ENCODE measurements at regions not wholly inside any gene's neighbourhood (a gene's known extent, or its start where the extent isn't known, plus 50 kb on each side); places are given as distances from the start of the nearest gene placed in this dataset.
A peak's percentile ranks its signal among the peaks of the same experiment; 100 is the strongest.

- no peak overlapping the region; the same call in 1 of the 2 replicates for H3K14ac ChIP-seq (ENCODE audit: insufficient read depth, low read length)
- H3K79me1 ChIP-seq (ENCODE audit: insufficient read depth, low read depth, low read length, poor library complexity, severe bottlenecking), result no peaks in the 10 kb centered on the region
- no peaks in the 10 kb centered on the region for H3K23me2 ChIP-seq (ENCODE audit: insufficient read length, low read depth, low read length, poor library complexity, severe bottlenecking)
- H4K5ac ChIP-seq (ENCODE audit: insufficient read length, low read depth, low read length), result no peak overlapping the region
- no peak overlapping the region for H3K4me2 ChIP-seq (ENCODE audit: insufficient read depth, insufficient read length, low read length)
- H2BK120ac ChIP-seq (ENCODE audit: low read depth, low read length, poor library complexity, severe bottlenecking), result no peak overlapping the region
- H4K91ac ChIP-seq (ENCODE audit: insufficient read length, low read depth, low read length), result no peak overlapping the region
- TF ChIP-seq CTCF (conservative IDR thresholded peaks at IDR 0.05), result no peak
- H3K4ac ChIP-seq (ENCODE audit: low read depth, low read length), result no peak overlapping the region
- H2AFZ ChIP-seq (ENCODE audit: low read length), result peak overlapping the region; percentile 92
- H3K56ac ChIP-seq (ENCODE audit: insufficient read length, low read depth, low read length), result no peak overlapping the region
- no peaks in the 10 kb centered on the region for H3K27me3 Mint-ChIP-seq (ENCODE audit: low read depth)
- no peaks in the 10 kb centered on the region for H3K9me3 ChIP-seq (ENCODE audit: control insufficient read depth, low read depth, low read length)
- WGBS (ENCODE audit: extremely low coverage, insufficient read length, low lambda C conversion rate), result no CpG with 5 or more reads among the region's 2 CpGs
- H3K4me3 Mint-ChIP-seq, result no peak overlapping the region; a peak in 1 of 5 replicates
- no peak overlapping the region for H2BK12ac ChIP-seq (ENCODE audit: insufficient read length, low read depth, low read length)
- no peak overlapping the region for H3K9ac ChIP-seq (ENCODE audit: extremely low read depth, insufficient read length, low read length)
- H3K27ac Mint-ChIP-seq, result peak overlapping the region; percentile 63 to 98 (median 78); a peak in 5 of 7 replicates
- H3K27me3 ChIP-seq (ENCODE audit: insufficient read depth, low read length), result no peaks in the 10 kb centered on the region
- H3K27ac ChIP-seq (ENCODE audit: insufficient read length, low read depth, low read length), result peak overlapping the region; percentile 79
- H3K79me2 ChIP-seq (ENCODE audit: insufficient read depth, low read length), result no peaks in the 10 kb centered on the region
- H3K36me3 Mint-ChIP-seq (ENCODE audit: insufficient read depth in 1 of 3, low read depth in 3 of 3), result peaks cover 0 to under 1% (median 0%) of the 10 kb centered on the region in 3 experiments; a peak in 3 of 7 replicates
- H2BK20ac ChIP-seq (ENCODE audit: low read depth, low read length, poor library complexity, severe bottlenecking), result no peak overlapping the region
- H3K23ac ChIP-seq (ENCODE audit: insufficient read length, low read depth, low read length), result no peak overlapping the region
- H3K9me3 Mint-ChIP-seq, result peaks cover 0 to under 1% of the 10 kb centered on the region in 2 experiments; a peak in 2 of 5 replicates
- no peak overlapping the region for H3T11ph ChIP-seq (ENCODE audit: low read length)
- no peak overlapping the region for H2BK5ac ChIP-seq (ENCODE audit: insufficient read length, low read length)
- peaks cover 11 to 13% of the 10 kb centered on the region in 2 experiments for H3K4me1 Mint-ChIP-seq
- H3K18ac ChIP-seq (ENCODE audit: insufficient read length, low read depth, low read length), result no peak overlapping the region
- H4K20me1 ChIP-seq (ENCODE audit: control insufficient read depth, insufficient read depth, insufficient read length), result no peaks in the 10 kb centered on the region
- no peak overlapping the region for H4K8ac ChIP-seq (replicated peaks; ENCODE audit: insufficient read length, low read depth, low read length)
- DNase-seq, result peak; percentile 50
- H2AK5ac ChIP-seq (ENCODE audit: insufficient read length, low read length), result no peak overlapping the region
- no peaks in the 10 kb centered on the region; the same call in 1 of the 2 replicates for H3K4me1 ChIP-seq (ENCODE audit: insufficient read depth, low read length)
- no peak overlapping the region for H2BK15ac ChIP-seq (ENCODE audit: low read depth, low read length)
Measured at GRCh38 chr5:17918373-17919104, 284.3 kb downstream of the TAF11L14 start.

Data from H9 (cell line).